ENCODE measurements at regions not wholly inside any gene's neighbourhood (a gene's known extent, or its start where the extent isn't known, plus 50 kb on each side); places are given as distances from the start of the nearest gene placed in this dataset.

GRCh38 chrX:39465906-39466305 lies 631.9 kb downstream of the BCOR start:
- Histone ChIP-seq H3K4ac (ENCODE audit: low read depth, low read length) (no peak overlapping the region), H3K27me3 (ENCODE audit: control insufficient read depth, insufficient read depth, low read length) (peaks cover 18% of the 10 kb centered on the region; the same call in 1 of the 2 replicates), H3K9me3 (ENCODE audit: control insufficient read depth, insufficient read depth, low read length) (no peaks in the 10 kb centered on the region), H2BK15ac (ENCODE audit: low read depth, low read length) (no peak overlapping the region), H3K36me3 (ENCODE audit: control insufficient read depth, insufficient read depth, low read length) (no peaks in the 10 kb centered on the region), H3K4me1 (ENCODE audit: control insufficient read depth, insufficient read depth, low read length) (no peaks in the 10 kb centered on the region), H2AK9ac (replicated peaks; ENCODE audit: low read depth, low read length, poor library complexity) (no peak overlapping the region), H3K79me1 (ENCODE audit: low read depth in 1 of 2, low read length in 2 of 2) (no peaks in the 10 kb centered on the region), H4K20me1 (ENCODE audit: insufficient read depth, low read length) (no peaks in the 10 kb centered on the region), H3K9me1 (ENCODE audit: insufficient read depth, low read length) (no peaks in the 10 kb centered on the region), H3K14ac (replicated peaks; ENCODE audit: low read depth, low read length) (no peak overlapping the region), H4K8ac (ENCODE audit: low read depth in 2 of 2, low read length in 2 of 2) (no peak overlapping the region), H2AK5ac (ENCODE audit: low read depth, low read length) (no peak overlapping the region), H2AFZ (replicated peaks; ENCODE audit: low read length, poor library complexity) (no peak overlapping the region), H2BK20ac (ENCODE audit: low read depth, low read length) (no peak overlapping the region), H3K27ac (ENCODE audit: insufficient read depth, low read length) (no peak overlapping the region), H3K4me2 (ENCODE audit: low read depth, low read length) (no peak overlapping the region), H3K18ac (ENCODE audit: low read depth, low read length) (no peak overlapping the region), H2BK120ac (ENCODE audit: low read depth, low read length) (no peak overlapping the region), H4K5ac (ENCODE audit: low read depth, low read length) (no peak overlapping the region), H3K23ac (ENCODE audit: low read depth, low read length) (no peak overlapping the region), H2BK5ac (ENCODE audit: low read depth, low read length, poor library complexity, severe bottlenecking) (no peak overlapping the region), H3K4me3 (ENCODE audit: insufficient read depth, low read depth, low read length) (no peak overlapping the region), H3K56ac (ENCODE audit: extremely low read depth, insufficient read depth, low read length) (no peak overlapping the region), H4K91ac (ENCODE audit: insufficient read depth, low read depth, low read length) (no peak overlapping the region), H3K9ac (ENCODE audit: low read depth, low read length) (no peak overlapping the region)
- no peak for TF ChIP-seq CHD1 (IDR thresholded peaks at IDR 0.05; ENCODE audit: low read depth, low read length)
- TF ChIP-seq MAFK (IDR thresholded peaks at IDR 0.05; ENCODE audit: low read depth, low read length): no peak
- TF ChIP-seq USF2 (IDR thresholded peaks at IDR 0.05; ENCODE audit: low read depth, low read length): no peak
- no peak for TF ChIP-seq RAD21 (IDR thresholded peaks at IDR 0.05; ENCODE audit: low read length)
- TF ChIP-seq NFE2L2 (IDR thresholded peaks at IDR 0.05; ENCODE audit: low read depth, low read length): no peak
- TF ChIP-seq MXI1 (IDR thresholded peaks at IDR 0.05; ENCODE audit: borderline replicate concordance, low read depth, low read length): no peak
- no peak for TF ChIP-seq POLR2A (IDR thresholded peaks at IDR 0.05; ENCODE audit: low read depth, low read length)
- TF ChIP-seq CTCF (conservative IDR thresholded peaks at IDR 0.05; ENCODE audit: low read depth, low read length): no peak
- TF ChIP-seq SMC3 (IDR thresholded peaks at IDR 0.05; ENCODE audit: low read depth, low read length): no peak
- TF ChIP-seq BHLHE40 (IDR thresholded peaks at IDR 0.05; ENCODE audit: low read depth, low read length): no peak
- TF ChIP-seq RFX5 (IDR thresholded peaks at IDR 0.05; ENCODE audit: low read depth, low read length): no peak
- TF ChIP-seq, protein P1, sequence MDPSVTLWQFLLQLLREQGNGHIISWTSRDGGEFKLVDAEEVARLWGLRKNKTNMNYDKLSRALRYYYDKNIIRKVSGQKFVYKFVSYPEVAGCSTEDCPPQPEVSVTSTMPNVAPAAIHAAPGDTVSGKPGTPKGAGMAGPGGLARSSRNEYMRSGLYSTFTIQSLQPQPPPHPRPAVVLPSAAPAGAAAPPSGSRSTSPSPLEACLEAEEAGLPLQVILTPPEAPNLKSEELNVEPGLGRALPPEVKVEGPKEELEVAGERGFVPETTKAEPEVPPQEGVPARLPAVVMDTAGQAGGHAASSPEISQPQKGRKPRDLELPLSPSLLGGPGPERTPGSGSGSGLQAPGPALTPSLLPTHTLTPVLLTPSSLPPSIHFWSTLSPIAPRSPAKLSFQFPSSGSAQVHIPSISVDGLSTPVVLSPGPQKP (IDR thresholded peaks at IDR 0.05; ENCODE audit: borderline replicate concordance, low read depth, low read length): no peak
- TF ChIP-seq MAZ (IDR thresholded peaks at IDR 0.05; ENCODE audit: borderline replicate concordance, low read depth, low read length): no peak
- no peak for TF ChIP-seq RCOR1 (IDR thresholded peaks at IDR 0.05; ENCODE audit: insufficient replicate concordance, low read length)
- TF ChIP-seq CEBPB (IDR thresholded peaks at IDR 0.05; ENCODE audit: low read depth, low read length): no peak
- no peak for TF ChIP-seq FOS (IDR thresholded peaks at IDR 0.05; ENCODE audit: low read depth, low read length)
- no TSS peak for BruUV-seq (replicated peaks)
- in situ Hi-C loops (cut with MboI; ENCODE audit: low sequenced_read_pairs) (no loop called here), dilution Hi-C loops (cut with HindIII; ENCODE audit: low sequenced_read_pairs, unreplicated experiment) (no loop called here), intact Hi-C loops (cut with micrococcal nuclease) (no loop called here)
- ChIA-PET POLR2A (ENCODE audit: unreplicated experiment) (no interaction called here), CTCF (no interaction called here)
- DNase-seq (no peak), ATAC-seq (ENCODE audit: low read depth) (no peak)
- no CpG with 5 or more reads among the region's 4 CpGs for WGBS, 2 experiments (ENCODE audit: extremely low coverage in 2 of 2, insufficient read length in 1 of 2)

All from IMR-90 (cell line).